NCI-H2227 treated with DMSO at 0.1 percent for 48 hours (cell line): ENCODE measurements at regions not wholly inside any gene's neighbourhood (a gene's known extent, or its start where the extent isn't known, plus 50 kb on each side); places are given as distances from the start of the nearest gene placed in this dataset.

Experiments used
- DNase-seq: peaks from one replicate; lab custom pipeline; 2025; lab: John Stamatoyannopoulos, UW

DNA sequence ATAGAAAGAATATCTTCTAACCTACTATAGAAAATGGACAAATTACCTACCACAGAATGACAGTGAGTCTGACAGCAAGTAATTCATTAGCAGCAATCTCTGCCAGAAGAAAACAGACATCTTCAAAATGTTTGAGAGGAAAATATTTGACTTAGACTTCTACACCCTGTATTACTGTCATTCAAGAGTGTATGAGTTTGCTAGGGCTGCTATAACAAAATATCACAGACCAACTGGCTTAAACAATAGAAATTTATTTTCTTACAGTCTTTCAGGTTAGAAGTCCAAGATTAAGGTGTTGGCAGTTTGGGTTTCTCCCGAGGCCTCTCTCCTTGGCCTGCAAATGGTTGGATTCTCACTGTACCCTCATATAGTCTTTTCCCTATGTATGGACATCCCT lies 52.9 kb upstream of the FGGY start:
- DNase-seq, result no peak

DNA sequence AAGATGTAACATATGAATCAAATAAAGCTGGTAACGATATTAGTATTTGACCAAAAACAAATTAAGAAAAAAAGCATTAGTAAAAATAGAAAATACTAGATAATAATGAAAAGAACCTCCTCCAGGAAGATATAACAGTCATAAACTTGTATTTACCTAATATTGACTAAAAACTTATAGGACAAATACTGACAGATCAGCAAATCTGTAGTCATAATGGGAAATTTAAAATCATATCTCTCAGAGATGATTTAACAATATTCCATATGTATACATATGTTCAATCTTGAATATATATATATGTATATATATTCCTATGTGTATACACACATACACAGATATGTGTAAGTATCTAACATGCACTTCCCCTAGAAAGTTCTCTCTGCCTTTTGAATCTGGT lies 52.0 kb upstream of the FGGY start:
- no peak for DNase-seq
